VCaP (cell line): ENCODE measurements at regions not wholly inside any gene's neighbourhood (a gene's known extent, or its start where the extent isn't known, plus 50 kb on each side); places are given as distances from the start of the nearest gene placed in this dataset.

Source experiments
- H3K27ac ChIP-seq: fragments of 450-650 bp; 2 replicates; pipeline ENCODE4 v1.5.1; 2017
- CTCF ChIP-seq: fragments of 450-650 bp; conservative IDR thresholded peaks from 2 replicates; pipeline ENCODE4 v1.5.1; 2017; ENCODE audit warnings: mild to moderate bottlenecking, moderate library complexity

- no peak overlapping the region for H3K27ac ChIP-seq
- TF ChIP-seq CTCF = no peak
Observed at GRCh38 chr6:141634269-141634668, 498.5 kb upstream of the GJE1 start.

GRCh38 chr6:141624301-141624700 lies 508.4 kb upstream of the GJE1 start:
- H3K27ac ChIP-seq = no peak overlapping the region
- no peak for TF ChIP-seq CTCF

GRCh38 chr6:141618180-141618581 lies 514.5 kb upstream of the GJE1 start:
- H3K27ac ChIP-seq = no peak overlapping the region
- no peak for TF ChIP-seq CTCF

GRCh38 chr6:141610741-141611140 lies 522.0 kb upstream of the GJE1 start:
- no peak overlapping the region for H3K27ac ChIP-seq
- peak; percentile 55 for TF ChIP-seq CTCF

GRCh38 chr6:141607956-141608355 lies 524.8 kb upstream of the GJE1 start:
- no peak for TF ChIP-seq CTCF
- no peak overlapping the region for H3K27ac ChIP-seq

- no peak overlapping the region for H3K27ac ChIP-seq
- TF ChIP-seq CTCF = no peak
Observed at GRCh38 chr6:141598487-141598886, 534.2 kb upstream of the GJE1 start.

- H3K27ac ChIP-seq = no peak overlapping the region
- peak; percentile 30; the same call in 1 of the 2 replicates for TF ChIP-seq CTCF
Observed at GRCh38 chr6:141594874-141595273, 537.9 kb upstream of the GJE1 start.

- TF ChIP-seq CTCF = no peak
- H3K27ac ChIP-seq = no peak overlapping the region
Observed at GRCh38 chr6:141593311-141593710, 539.4 kb upstream of the GJE1 start.
